IMR-90 (cell line): ENCODE measurements at regions not wholly inside any gene's neighbourhood (a gene's known extent, or its start where the extent isn't known, plus 50 kb on each side); places are given as distances from the start of the nearest gene placed in this dataset.
A peak's percentile ranks its signal among the peaks of the same experiment; 100 is the strongest.

Experiments
- ATAC-seq: fragments of 200-7000 bp; cut with Tn5 transposase; 2 replicates; pipeline ENCODE4 v1.9.1; 2020; ENCODE audit warnings: low read depth, mild to moderate bottlenecking, moderate library complexity
- BruUV-seq: library from RNA; stranded (reverse); fragments of 400-500 nt; replicated peaks from 2 replicates; lab custom pipeline; 2021; lab: Mats Ljungman, UMichigan
- CTCF ChIA-PET: fragments of 300-600 bp; formaldehyde crosslinking; extraction: SDS; loops from one replicate; lab custom pipeline; 2021; ENCODE audit warnings: antibody characterized with exemption; lab: Yijun Ruan, JAX
- POLR2A ChIA-PET: fragments of 300-600 bp; sonication (Branson Sonifier 250); formaldehyde crosslinking; loops from one replicate; lab custom pipeline; 2022; ENCODE audit warnings: antibody characterized with exemption; ENCODE audit not compliant: unreplicated experiment; lab: Charles Lee
- DNase-seq: peaks from one replicate; pipeline ENCODE4 v3.0.0; 2013
- H2AFZ ChIP-seq: replicated peaks from 2 replicates; pipeline ENCODE3; 2013; ENCODE audit warnings: low read length, mild to moderate bottlenecking; ENCODE audit not compliant: poor library complexity
- H2AK5ac ChIP-seq: 2 replicates; pipeline ENCODE4 v1.6.1; 2013; ENCODE audit warnings: low read depth, low read length, inconsistent platforms
- H2AK9ac ChIP-seq: replicated peaks from 2 replicates; pipeline ENCODE3; 2013; ENCODE audit warnings: mild to moderate bottlenecking, low read depth, low read length, moderate library complexity; ENCODE audit not compliant: poor library complexity
- H2BK120ac ChIP-seq: 2 replicates; pipeline ENCODE4 v1.6.1; 2013; ENCODE audit warnings: low read depth, low read length, inconsistent platforms
- H2BK15ac ChIP-seq: 3 replicates; pipeline ENCODE4 v1.6.1; 2013; ENCODE audit warnings: low read depth, low read length, inconsistent platforms
- H2BK20ac ChIP-seq: 2 replicates; pipeline ENCODE4 v1.6.1; 2013; ENCODE audit warnings: low read depth, mild to moderate bottlenecking, inconsistent platforms, low read length, moderate library complexity
- H2BK5ac ChIP-seq: 2 replicates; pipeline ENCODE4 v1.6.1; 2013; ENCODE audit warnings: mild to moderate bottlenecking, low read depth, low read length, inconsistent platforms; ENCODE audit not compliant: poor library complexity, severe bottlenecking
- H3K14ac ChIP-seq: replicated peaks from 2 replicates; pipeline ENCODE4 v1.6.1; 2013; ENCODE audit warnings: low read depth, low read length, inconsistent platforms
- H3K18ac ChIP-seq: 2 replicates; pipeline ENCODE4 v1.6.1; 2013; ENCODE audit warnings: low read depth, low read length, control low read depth
- H3K23ac ChIP-seq: 2 replicates; pipeline ENCODE4 v1.6.1; 2013; ENCODE audit warnings: low read depth, low read length, inconsistent platforms
- H3K27ac ChIP-seq: 2 replicates; pipeline ENCODE4 v1.5.1; 2013; ENCODE audit warnings: mild to moderate bottlenecking, control low read depth, low read length; ENCODE audit not compliant: insufficient read depth
- H3K27me3 ChIP-seq: 2 replicates; pipeline ENCODE4 v1.6.1; 2013; ENCODE audit warnings: low read length; ENCODE audit not compliant: control insufficient read depth, insufficient read depth
- H3K36me3 ChIP-seq: 2 replicates; pipeline ENCODE4 v1.6.1; 2013; ENCODE audit warnings: low read length, mixed read lengths; ENCODE audit not compliant: control insufficient read depth, insufficient read depth
- H3K4ac ChIP-seq: 2 replicates; pipeline ENCODE4 v1.6.1; 2013; ENCODE audit warnings: low read depth, low read length, inconsistent platforms
- H3K4me1 ChIP-seq: 2 replicates; pipeline ENCODE4 v1.6.1; 2013; ENCODE audit warnings: low read length, mixed read lengths; ENCODE audit not compliant: control insufficient read depth, insufficient read depth
- H3K4me2 ChIP-seq: 2 replicates; pipeline ENCODE4 v1.6.1; 2013; ENCODE audit warnings: low read depth, mild to moderate bottlenecking, control low read depth, low read length, moderate library complexity
- H3K4me3 ChIP-seq: 2 replicates; pipeline ENCODE4 v1.5.1; 2013; ENCODE audit warnings: low read depth, mild to moderate bottlenecking, control low read depth, low read length, moderate library complexity; ENCODE audit not compliant: insufficient read depth
- H3K56ac ChIP-seq: 2 replicates; pipeline ENCODE4 v1.6.1; 2013; ENCODE audit warnings: low read length, inconsistent platforms; ENCODE audit not compliant: insufficient read depth; ENCODE audit errors: extremely low read depth
- H3K79me1 ChIP-seq, 2 experiments: 2 replicates each; pipeline ENCODE4 v1.6.1; 2013; ENCODE audit warnings: low read length in 2 of 2, inconsistent platforms in 1 of 2, low read depth in 1 of 2
- H3K9ac ChIP-seq: 2 replicates; pipeline ENCODE4 v1.6.1; 2013; ENCODE audit warnings: low read depth, low read length, control low read depth
- H3K9me1 ChIP-seq: 2 replicates; pipeline ENCODE4 v1.6.1; 2013; ENCODE audit warnings: low read length, inconsistent platforms; ENCODE audit not compliant: insufficient read depth
- H3K9me3 ChIP-seq: 2 replicates; pipeline ENCODE4 v1.6.1; 2013; ENCODE audit warnings: low read length; ENCODE audit not compliant: control insufficient read depth, insufficient read depth
- H4K20me1 ChIP-seq: 2 replicates; pipeline ENCODE4 v1.6.1; 2013; ENCODE audit warnings: low read length, inconsistent platforms; ENCODE audit not compliant: insufficient read depth
- H4K5ac ChIP-seq: 2 replicates; pipeline ENCODE4 v1.6.1; 2013; ENCODE audit warnings: mild to moderate bottlenecking, low read depth, low read length, control low read depth
- H4K8ac ChIP-seq, 2 experiments: 2 replicates each; pipeline ENCODE4 v1.6.1; 2013; ENCODE audit warnings: low read depth in 2 of 2, low read length in 2 of 2, control low read depth in 1 of 2, inconsistent platforms in 1 of 2
- H4K91ac ChIP-seq: 2 replicates; pipeline ENCODE4 v1.6.1; 2013; ENCODE audit warnings: low read depth, low read length, inconsistent platforms; ENCODE audit not compliant: insufficient read depth
- CEBPB ChIP-seq: IDR thresholded peaks from 2 replicates; pipeline ENCODE4 v1.6.1; 2012; ENCODE audit warnings: low read depth, low read length, improper control_type of control experiment
- CHD1 ChIP-seq: IDR thresholded peaks from 2 replicates; pipeline ENCODE4 v1.6.1; 2012; ENCODE audit warnings: low read depth, low read length, improper control_type of control experiment
- POLR2A ChIP-seq: IDR thresholded peaks from 2 replicates; pipeline ENCODE4 v1.6.1; 2012; ENCODE audit warnings: mild to moderate bottlenecking, low read depth, low read length
- WGBS, 2 experiments: methylation state at CpG; one replicate each; pipeline versions ENCODE4 v1.1.5 to v1.1.7; 2013; ENCODE audit warnings: missing lambda C conversion rate in 2 of 2; ENCODE audit not compliant: insufficient read length in 1 of 2; ENCODE audit errors: extremely low coverage in 2 of 2; 5-methylcytosine and 5-hydroxymethylcytosine counted together
- dilution Hi-C: fragments of 300-500 bp; cut with HindIII; formaldehyde crosslinking; loops from one replicate; pipeline ENCODE4 v1.14.3; 2018; ENCODE audit warnings: low sequenced_read_pairs; ENCODE audit not compliant: unreplicated experiment
- in situ Hi-C: fragments of 300-500 bp; cut with MboI; formaldehyde crosslinking; loops from 3 replicates; pipeline ENCODE4 v1.14.3; 2019; ENCODE audit warnings: low sequenced_read_pairs, inconsistent platforms, mixed read lengths
- intact Hi-C: fragments of 100-400 bp; cut with micrococcal nuclease; formaldehyde crosslinking; loops from 2 replicates; pipeline ENCODE4 v1.10.0; 2022

DNA sequence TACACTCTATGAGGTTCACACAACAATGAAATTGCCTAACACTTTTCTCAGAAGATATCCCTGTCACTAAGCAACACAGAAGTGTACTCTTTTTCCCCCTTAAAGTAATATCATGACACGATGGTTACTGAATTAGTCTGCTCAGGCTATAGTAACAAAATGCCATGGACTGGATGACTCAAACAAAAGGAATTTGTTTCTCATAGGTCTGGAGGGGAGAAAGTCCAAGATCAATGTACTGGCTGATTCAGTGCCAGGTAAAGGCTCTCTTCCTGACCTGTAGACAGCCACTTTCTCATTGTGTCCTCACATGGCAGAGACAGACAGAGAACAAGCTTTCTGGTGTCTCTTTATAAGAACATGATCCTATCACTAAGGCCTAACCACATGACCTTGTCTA lies 211.9 kb downstream of the RBM43 start:
- H3K9me3 ChIP-seq = no peaks in the 10 kb centered on the region
- no peak overlapping the region; the same call in 1 of the 2 replicates for H3K4me2 ChIP-seq
- no peak overlapping the region for H4K91ac ChIP-seq
- H2BK20ac ChIP-seq = peak overlapping the region; percentile 60
- no peak overlapping the region for H2AFZ ChIP-seq
- DNase-seq (peak; percentile 69), ATAC-seq (peak; percentile 60)
- POLR2A ChIA-PET = no interaction called here
- peak overlapping the region; percentile 61; the same call in 1 of the 3 replicates for H2BK15ac ChIP-seq
- H3K4me1 ChIP-seq = peaks cover 2% of the 10 kb centered on the region; the same call in 1 of the 2 replicates
- peak overlapping the region; percentile 65; the same call in 1 of the 2 replicates for H2BK120ac ChIP-seq
- H3K4ac ChIP-seq = peak overlapping the region; percentile 63; the same call in 1 of the 2 replicates
- H3K23ac ChIP-seq = peak overlapping the region; percentile 63
- intact Hi-C loops = loop anchor here (2.0 to 10.0 kb wide), 4 partner anchors 188 to 1455 kb away; partner anchors contain the start of gene RND3
- H3K9ac ChIP-seq = no peak overlapping the region
- H3K9me1 ChIP-seq = no peaks in the 10 kb centered on the region
- no peak overlapping the region for H3K4me3 ChIP-seq
- CTCF ChIA-PET = interaction anchor here (1.1 kb wide), 1 partner anchor 247 kb away, joined by 3 read pairs; no protein-coding TSS in a partner anchor
- peak overlapping the region; percentile 55; the same call in 1 of the 2 replicates for H3K14ac ChIP-seq
- no peak overlapping the region for H2AK9ac ChIP-seq
- H3K79me1 ChIP-seq = no peaks in the 10 kb centered on the region
- no peak for TF ChIP-seq CHD1
- peak; percentile 47; the same call in 1 of the 2 replicates for TF ChIP-seq CEBPB
- TF ChIP-seq POLR2A = no peak
- H4K5ac ChIP-seq = peak overlapping the region; percentile 64; the same call in 1 of the 2 replicates
- H3K56ac ChIP-seq = no peak overlapping the region
- no peak overlapping the region for H3K27ac ChIP-seq
- H2BK5ac ChIP-seq = no peak overlapping the region
- H3K18ac ChIP-seq = peak overlapping the region; percentile 73; the same call in 1 of the 2 replicates
- no peaks in the 10 kb centered on the region for H3K36me3 ChIP-seq
- BruUV-seq = no TSS peak
- no CpG with 5 or more reads among the region's 1 CpG for WGBS, 2 experiments
- in situ Hi-C loops = loop anchor here (10.0 to 25.0 kb wide), 2 partner anchors 565 to 1462 kb away; partner anchors contain the start of genes MMADHC and RND3
- H3K27me3 ChIP-seq = no peaks in the 10 kb centered on the region
- H4K20me1 ChIP-seq = no peaks in the 10 kb centered on the region
- peak overlapping the region; percentile 35 for H2AK5ac ChIP-seq
- H4K8ac ChIP-seq = no peak overlapping the region
- dilution Hi-C loops = no loop called here
